Stimulated activated CD8-positive, alpha-beta memory T cell treated with anti-CD3 and anti-CD28 coated beads, Interleukin-12 subunit alpha, Interleukin-12 subunit beta, amount 100 ng/mL, for 1 hour (primary cell): ENCODE measurements at regions not wholly inside any gene's neighbourhood (a gene's known extent, or its start where the extent isn't known, plus 50 kb on each side); places are given as distances from the start of the nearest gene placed in this dataset.
"Not testable (repeated sequence)": the region's sequence is repeated elsewhere in the genome, so short reads cannot be mapped to it uniquely, and the experiment has no call there.

Experiments used
- DNase-seq: peaks from one replicate; pipeline ENCODE4 v3.0.0-alpha.2; 2020; ENCODE audit warnings: low read depth

- not testable (repeated sequence) for DNase-seq
Measured at GRCh38 chr12:9411616-9412268, 196.0 kb downstream of the KLRB1 start.

GRCh38 chr12:9407425-9407748 lies 199.2 kb upstream of the PZP start:
- not testable (repeated sequence) for DNase-seq

DNA sequence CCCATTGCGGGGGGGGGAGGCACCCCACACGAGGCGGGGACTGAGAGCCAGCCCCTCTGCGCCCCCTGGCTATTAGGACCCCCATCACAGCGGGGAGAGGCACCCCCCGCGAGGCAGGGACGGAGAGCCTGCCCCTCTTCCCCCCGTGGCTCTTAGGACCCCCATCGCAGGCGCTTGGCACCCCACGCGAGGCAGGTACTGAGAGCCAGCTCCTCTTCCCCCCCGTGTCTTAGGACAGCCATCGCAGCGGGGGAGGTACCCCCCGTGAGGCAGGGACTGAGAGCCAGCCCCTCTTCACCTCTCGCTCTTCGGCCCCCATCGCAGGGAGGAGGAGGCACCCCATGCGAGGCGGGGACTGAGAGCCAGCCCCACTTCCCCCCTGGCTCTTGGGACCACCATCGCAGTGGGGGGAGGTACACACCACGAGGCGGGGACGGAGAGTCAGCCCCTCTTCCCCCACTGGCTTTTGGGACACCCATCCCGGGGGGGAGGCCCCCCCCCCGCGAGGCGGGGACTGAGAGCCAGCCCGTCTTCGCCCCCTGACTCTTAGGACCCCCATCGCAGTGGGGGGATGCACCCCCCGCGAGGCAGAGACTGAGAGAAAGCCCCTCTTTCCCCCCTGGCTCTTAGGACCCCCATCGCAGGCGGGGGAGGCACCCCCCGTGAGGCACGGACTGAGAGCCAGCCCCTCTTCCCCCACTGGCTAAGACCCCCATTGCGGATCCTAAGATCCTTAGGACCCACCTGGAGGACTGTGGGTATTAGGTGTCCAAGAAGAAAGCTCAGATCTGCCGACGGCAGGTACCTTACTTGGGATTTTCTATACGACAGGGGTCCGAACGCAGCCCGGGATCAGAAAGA lies 198.6 kb upstream of the PZP start:
- no peak for DNase-seq

DNA sequence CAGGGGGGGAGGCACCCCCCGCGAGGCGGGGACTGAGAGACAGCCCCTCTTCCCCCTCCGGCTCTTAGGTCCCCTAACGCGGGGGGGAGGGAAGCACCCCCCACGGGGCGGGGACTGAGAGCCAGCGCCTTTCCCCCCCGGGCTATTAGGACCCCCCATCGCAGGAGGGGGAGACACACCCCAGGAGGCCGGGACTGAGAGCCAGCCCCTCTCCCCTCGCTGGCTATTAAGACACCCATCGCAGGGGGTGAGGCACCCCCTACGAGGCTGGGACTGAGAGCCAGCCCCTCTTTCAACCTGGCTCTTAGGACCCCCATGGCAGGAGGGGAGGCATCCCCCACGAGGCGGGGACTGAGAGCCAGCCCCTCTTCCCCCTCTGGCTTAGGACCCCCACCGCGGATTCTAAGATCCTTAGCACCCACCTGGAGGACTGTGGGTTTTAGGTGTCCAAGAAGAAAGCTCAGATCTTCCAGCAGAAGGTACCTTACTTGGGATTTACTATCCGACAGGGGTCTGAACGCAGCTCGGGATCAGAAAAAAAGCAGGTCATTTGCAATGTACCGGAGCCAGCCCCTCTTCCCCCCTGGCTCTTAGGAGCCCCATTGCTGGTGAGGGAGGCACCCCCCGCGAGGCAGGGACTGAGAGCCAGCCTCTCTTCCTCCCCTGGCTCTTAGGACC lies 197.8 kb upstream of the PZP start:
- no peak for DNase-seq

DNA sequence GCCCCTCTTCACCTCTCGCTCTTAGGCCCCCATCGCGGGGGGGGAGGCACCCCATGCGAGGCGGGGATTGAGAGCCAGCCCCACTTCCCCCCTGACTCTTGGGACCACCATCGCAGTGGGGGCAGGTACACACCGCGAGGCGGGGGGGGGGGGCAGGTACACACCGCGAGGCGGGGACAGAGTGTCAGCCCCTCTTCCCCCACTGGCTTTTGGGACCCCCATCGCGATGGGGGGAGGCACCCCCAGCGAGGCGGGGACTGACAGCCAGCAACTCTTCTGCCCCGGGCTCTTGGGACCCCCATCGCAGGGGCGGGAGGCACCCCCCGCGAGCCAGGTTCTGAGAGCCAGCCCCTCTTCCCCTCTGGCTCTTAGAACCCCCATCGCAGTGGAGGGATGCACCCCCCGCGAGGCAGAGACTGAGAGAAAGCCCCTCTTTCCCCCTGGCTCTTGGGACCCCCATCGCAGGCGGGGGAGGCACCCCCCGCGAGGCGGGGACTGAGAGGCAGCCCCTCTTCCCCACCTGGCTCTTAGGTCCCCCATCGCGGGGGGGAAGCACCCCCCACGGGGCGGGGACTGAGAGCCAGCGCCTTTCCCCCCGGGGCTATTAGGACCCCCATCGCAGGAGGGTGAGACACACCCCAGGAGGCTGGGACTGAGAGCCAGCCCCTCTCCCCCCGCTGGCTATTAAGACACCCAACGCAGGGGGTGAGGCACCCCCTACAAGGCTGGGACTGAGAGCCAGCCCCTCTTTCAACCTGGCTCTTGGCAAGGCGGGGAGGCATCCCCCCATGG lies 196.5 kb upstream of the PZP start:
- DNase-seq, result no peak

DNA sequence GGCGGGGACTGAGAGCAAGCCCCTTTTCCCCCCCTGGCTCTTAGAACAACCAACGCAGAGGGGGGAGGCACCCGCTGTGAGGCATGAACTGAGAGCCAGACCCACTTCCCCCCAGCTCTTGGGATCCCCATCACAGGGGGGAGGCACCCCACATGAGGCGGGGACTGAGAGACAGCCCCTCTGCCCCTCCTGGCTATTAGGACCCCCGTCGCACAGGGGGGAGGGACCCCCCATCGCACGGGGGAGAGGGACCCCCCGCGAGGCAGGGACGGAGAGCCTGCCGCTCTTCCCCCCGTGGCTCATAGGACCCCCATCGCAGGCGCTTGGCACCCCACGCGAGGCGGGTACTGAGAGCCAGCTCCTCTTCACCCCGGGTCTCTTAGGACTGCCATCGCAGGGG lies 195.8 kb upstream of the PZP start:
- no peak for DNase-seq

- DNase-seq, result not testable (repeated sequence)
Measured at GRCh38 chr12:9402432-9403040, 194.3 kb upstream of the PZP start.

DNA sequence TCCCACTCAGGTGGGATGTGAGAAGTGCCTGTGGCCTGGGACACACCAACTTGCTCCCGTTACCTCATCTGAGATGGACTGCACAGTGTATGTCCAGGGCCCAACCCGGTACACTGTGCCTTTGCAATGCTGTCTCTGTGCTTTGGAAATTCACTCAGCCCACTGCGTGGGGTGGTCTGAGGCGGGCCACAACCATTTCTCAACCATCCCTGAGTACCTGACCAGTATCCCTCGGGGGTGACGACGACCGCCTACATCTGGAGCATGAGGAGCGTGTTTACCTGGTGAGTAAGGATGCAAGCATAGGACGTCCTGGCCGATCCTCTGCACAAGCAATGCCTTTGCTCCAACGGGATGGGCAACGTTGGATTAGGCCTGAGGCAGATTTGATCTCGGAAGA lies 188.2 kb upstream of the PZP start:
- DNase-seq, result not testable (repeated sequence)

DNA sequence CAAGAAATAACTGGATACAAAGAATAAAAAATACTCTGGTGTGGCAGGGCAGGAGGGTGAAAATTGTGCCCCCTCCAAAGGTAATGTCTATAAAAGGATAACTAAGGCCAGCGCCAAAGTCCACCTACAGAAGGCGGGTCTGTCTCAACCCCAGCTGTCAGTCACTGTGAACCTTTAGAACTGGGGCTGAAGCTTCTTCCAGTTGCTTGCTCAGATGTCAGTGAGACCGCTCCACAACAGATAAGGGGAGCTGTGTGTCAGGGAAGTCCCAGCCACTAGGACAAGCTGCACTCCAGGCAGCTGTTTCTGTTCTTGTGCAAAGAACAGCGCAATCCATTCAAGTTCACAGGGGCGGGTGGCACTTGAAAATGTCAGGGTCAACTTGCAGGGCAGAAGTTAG lies 187.0 kb upstream of the PZP start:
- DNase-seq, result not testable (repeated sequence)

GRCh38 chr12:9392842-9393241 lies 184.6 kb upstream of the PZP start:
- no peak for DNase-seq

- DNase-seq, result no peak
Measured at GRCh38 chr12:9391815-9392214, 183.6 kb upstream of the PZP start.

DNA sequence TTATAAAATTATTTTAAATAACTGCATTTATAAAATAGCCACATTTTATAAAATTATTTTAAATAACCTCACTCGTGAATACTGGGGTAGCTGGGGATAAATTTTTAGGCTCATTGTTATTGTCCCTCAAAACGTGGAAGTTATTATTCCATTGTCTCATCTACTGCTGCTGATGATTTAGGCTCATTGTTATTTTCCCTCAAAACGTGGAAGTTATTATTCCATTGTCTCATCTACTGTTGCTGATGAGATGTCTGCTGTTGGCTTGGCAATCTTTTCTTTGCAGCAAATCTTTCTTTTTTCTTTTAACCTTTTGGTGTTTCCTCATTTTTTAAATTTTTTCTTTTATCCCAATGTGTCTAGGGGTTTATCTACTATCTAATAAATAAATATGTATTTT lies 182.6 kb upstream of the PZP start:
- DNase-seq, result no peak

GRCh38 chr12:9389796-9390195 lies 181.6 kb upstream of the PZP start:
- DNase-seq, result no peak

DNA sequence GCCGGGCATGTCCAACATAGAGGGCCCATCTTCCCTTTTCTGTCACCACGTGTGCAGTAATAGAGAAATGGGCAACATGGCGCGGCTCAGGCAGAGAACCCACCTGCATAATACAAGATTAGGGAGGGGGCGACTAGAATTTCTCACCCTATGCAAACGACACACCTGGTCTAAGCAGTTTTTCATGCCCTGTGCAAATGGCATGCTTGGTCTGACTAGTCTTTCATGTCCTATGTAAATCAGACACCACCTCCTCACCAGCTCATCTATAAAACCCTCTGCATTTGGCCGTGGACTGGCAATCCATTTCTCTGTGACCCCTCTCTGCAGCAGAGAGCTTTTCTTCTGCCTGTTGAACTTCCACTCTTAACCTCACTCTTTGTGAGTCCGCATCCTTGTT lies 180.2 kb upstream of the PZP start:
- DNase-seq, result no peak

DNA sequence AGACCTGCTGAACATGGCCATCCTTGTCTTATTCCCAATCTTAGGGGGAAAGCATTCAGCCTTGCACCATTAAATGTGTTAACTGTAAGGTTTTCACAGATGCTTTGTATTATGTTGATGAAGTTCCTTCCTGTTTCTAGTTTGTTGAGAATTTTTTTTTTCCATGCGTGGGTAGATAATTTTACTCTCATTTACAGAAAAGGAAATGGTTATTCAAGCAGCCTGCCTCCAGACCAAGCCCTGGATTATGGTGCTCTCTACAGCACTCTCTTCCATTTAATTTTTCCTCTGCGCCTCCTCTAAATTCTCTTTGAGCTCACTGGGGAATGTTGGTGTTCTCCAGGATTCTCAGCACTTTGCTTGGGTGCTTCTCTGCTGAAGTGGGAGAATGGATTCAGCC lies 179.3 kb upstream of the PZP start:
- DNase-seq, result no peak

DNA sequence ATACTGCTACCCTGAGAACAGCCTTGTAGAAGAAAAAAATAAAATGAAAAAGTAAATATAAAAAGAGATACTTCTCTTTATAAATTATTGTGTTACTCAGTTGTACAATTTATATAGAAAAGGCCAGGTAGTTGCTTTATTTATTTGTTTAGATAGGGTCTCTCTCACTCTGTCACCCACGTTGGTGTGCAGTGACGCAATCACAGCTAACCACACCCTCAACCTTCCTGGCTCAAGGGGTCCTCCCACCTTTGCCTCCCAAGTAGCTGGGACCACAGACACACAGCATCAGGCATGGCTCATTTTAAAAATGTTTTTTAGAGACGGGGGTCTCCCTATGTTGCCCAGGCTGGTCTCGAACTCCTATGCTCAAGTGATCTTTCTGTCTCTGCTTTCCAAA lies 175.4 kb upstream of the PZP start:
- no peak for DNase-seq

DNA sequence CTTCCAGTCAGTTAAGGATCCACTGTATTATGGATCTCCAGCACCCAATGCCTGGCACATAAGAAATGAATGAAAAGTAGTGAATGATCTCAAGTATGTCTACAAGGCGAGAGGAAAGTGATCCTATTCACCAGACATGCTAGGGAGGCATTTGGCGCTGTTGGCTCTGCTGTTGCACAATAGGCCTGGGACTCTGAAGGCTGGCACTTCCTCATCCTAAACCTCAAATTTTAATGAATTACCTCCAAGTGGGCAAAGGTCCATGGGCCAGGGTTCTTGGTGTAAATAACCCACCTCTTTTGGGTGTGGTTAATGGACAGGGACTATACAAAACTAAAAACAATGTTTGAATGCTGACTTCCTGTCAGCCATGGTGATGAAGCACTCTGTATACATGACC lies 173.4 kb upstream of the PZP start:
- DNase-seq, result no peak

- DNase-seq, result no peak
Measured at GRCh38 chr12:9380650-9381049, 172.5 kb upstream of the PZP start.

GRCh38 chr12:9379023-9379742 lies 171.0 kb upstream of the PZP start:
- no peak for DNase-seq

GRCh38 chr12:9378430-9378835 lies 170.2 kb upstream of the PZP start:
- DNase-seq, result no peak

- DNase-seq, result no peak
Measured at GRCh38 chr12:9372202-9372601, 164.0 kb upstream of the PZP start.
